H9 (cell line): ENCODE measurements at regions not wholly inside any gene's neighbourhood (a gene's known extent, or its start where the extent isn't known, plus 50 kb on each side); places are given as distances from the start of the nearest gene placed in this dataset.

Experiments used
- DNase-seq: peaks from one replicate; pipeline ENCODE4 v3.0.0-alpha.2; 2017
- H2AFZ ChIP-seq: one replicate; pipeline ENCODE4 v1.6.1; 2013; ENCODE audit warnings: mild to moderate bottlenecking, low read length, control low read depth, moderate library complexity
- H2AK5ac ChIP-seq: 2 replicates; pipeline ENCODE4 v1.6.1; 2013; ENCODE audit warnings: low read length, control low read depth, mixed read lengths; ENCODE audit not compliant: insufficient read length
- H2BK120ac ChIP-seq: one replicate; pipeline ENCODE4 v1.6.1; 2013; ENCODE audit warnings: low read depth, mild to moderate bottlenecking, low read length, control low read depth, inconsistent platforms; ENCODE audit not compliant: poor library complexity, severe bottlenecking
- H2BK12ac ChIP-seq: 2 replicates; pipeline ENCODE4 v1.6.1; 2013; ENCODE audit warnings: low read length, control low read depth, mixed read lengths, low read depth; ENCODE audit not compliant: insufficient read length
- H2BK15ac ChIP-seq: 2 replicates; pipeline ENCODE4 v1.6.1; 2013; ENCODE audit warnings: low read depth, low read length, control low read depth
- H2BK20ac ChIP-seq: one replicate; pipeline ENCODE4 v1.6.1; 2013; ENCODE audit warnings: low read depth, mild to moderate bottlenecking, low read length, control low read depth, inconsistent platforms; ENCODE audit not compliant: poor library complexity, severe bottlenecking
- H2BK5ac ChIP-seq: 2 replicates; pipeline ENCODE4 v1.6.1; 2013; ENCODE audit warnings: low read length, control low read depth, mixed read lengths; ENCODE audit not compliant: insufficient read length
- H3K14ac ChIP-seq: 2 replicates; pipeline ENCODE4 v1.6.1; 2013; ENCODE audit warnings: low read length, control low read depth; ENCODE audit not compliant: insufficient read depth
- H3K18ac ChIP-seq: 2 replicates; pipeline ENCODE4 v1.6.1; 2013; ENCODE audit warnings: low read depth, mild to moderate bottlenecking, mixed read lengths, low read length, control low read depth; ENCODE audit not compliant: insufficient read length
- H3K23ac ChIP-seq: 2 replicates; pipeline ENCODE4 v1.6.1; 2013; ENCODE audit warnings: low read length, control low read depth, mixed read lengths, low read depth; ENCODE audit not compliant: insufficient read length
- H3K23me2 ChIP-seq: 2 replicates; pipeline ENCODE4 v1.6.1; 2013; ENCODE audit warnings: low read depth, mild to moderate bottlenecking, mixed read lengths, low read length, control low read depth; ENCODE audit not compliant: insufficient read length, poor library complexity, severe bottlenecking
- H3K27ac ChIP-seq: 2 replicates; pipeline ENCODE4 v1.5.1; 2013; ENCODE audit warnings: low read length, control low read depth, mixed read lengths, low read depth; ENCODE audit not compliant: insufficient read length
- H3K27me3 ChIP-seq: 2 replicates; pipeline ENCODE4 v1.6.1; 2013; ENCODE audit warnings: low read length, control low read depth, inconsistent platforms; ENCODE audit not compliant: insufficient read depth
- H3K4ac ChIP-seq: 2 replicates; pipeline ENCODE4 v1.6.1; 2013; ENCODE audit warnings: low read depth, mild to moderate bottlenecking, control low read depth, inconsistent platforms, low read length, moderate library complexity
- H3K4me1 ChIP-seq: 2 replicates; pipeline ENCODE4 v1.6.1; 2013; ENCODE audit warnings: low read length, control low read depth, inconsistent platforms; ENCODE audit not compliant: insufficient read depth
- H3K4me2 ChIP-seq: 2 replicates; pipeline ENCODE4 v1.6.1; 2013; ENCODE audit warnings: low read length, control low read depth, mixed read lengths; ENCODE audit not compliant: insufficient read length, insufficient read depth
- H3K56ac ChIP-seq: 2 replicates; pipeline ENCODE4 v1.6.1; 2013; ENCODE audit warnings: low read depth, mild to moderate bottlenecking, mixed read lengths, low read length, control low read depth; ENCODE audit not compliant: insufficient read length
- H3K79me1 ChIP-seq: 2 replicates; pipeline ENCODE4 v1.6.1; 2013; ENCODE audit warnings: low read depth, mild to moderate bottlenecking, moderate library complexity, low read length, control low read depth, inconsistent platforms; ENCODE audit not compliant: insufficient read depth, poor library complexity, severe bottlenecking
- H3K79me2 ChIP-seq: 2 replicates; pipeline ENCODE4 v1.6.1; 2013; ENCODE audit warnings: low read length, control low read depth, inconsistent platforms; ENCODE audit not compliant: insufficient read depth
- H3K9ac ChIP-seq: 2 replicates; pipeline ENCODE4 v1.6.1; 2013; ENCODE audit warnings: low read length, control low read depth, mixed read lengths; ENCODE audit not compliant: insufficient read length; ENCODE audit errors: extremely low read depth
- H3K9me3 ChIP-seq: one replicate; pipeline ENCODE4 v1.6.1; 2013; ENCODE audit warnings: low read depth, low read length, inconsistent platforms; ENCODE audit not compliant: control insufficient read depth
- H3T11ph ChIP-seq: one replicate; pipeline ENCODE4 v1.6.1; 2013; ENCODE audit warnings: mild to moderate bottlenecking, low read length, control low read depth, inconsistent platforms
- H4K20me1 ChIP-seq: one replicate; pipeline ENCODE4 v1.6.1; 2013; ENCODE audit not compliant: control insufficient read depth, insufficient read length, insufficient read depth
- H4K5ac ChIP-seq: 2 replicates; pipeline ENCODE4 v1.6.1; 2013; ENCODE audit warnings: low read depth, mild to moderate bottlenecking, mixed read lengths, low read length, control low read depth; ENCODE audit not compliant: insufficient read length
- H4K8ac ChIP-seq: replicated peaks from 2 replicates; pipeline ENCODE4 v1.6.1; 2013; ENCODE audit warnings: low read length, control low read depth, mixed read lengths, low read depth; ENCODE audit not compliant: insufficient read length
- H4K91ac ChIP-seq: 2 replicates; pipeline ENCODE4 v1.6.1; 2013; ENCODE audit warnings: low read depth, mild to moderate bottlenecking, moderate library complexity, mixed read lengths, low read length, control low read depth; ENCODE audit not compliant: insufficient read length
- H3K27ac Mint-ChIP-seq, 3 experiments: 2 replicates in 2 of 3; 3 replicates in 1 of 3; pipeline ENCODE4 v1.8.0; 2020 to 2021; ENCODE audit warnings: mixed read lengths in 3 of 3, mild to moderate bottlenecking in 1 of 3, moderate library complexity in 1 of 3
- H3K27me3 Mint-ChIP-seq: 2 replicates; pipeline ENCODE4 v1.8.0; 2021; ENCODE audit warnings: low read depth, mild to moderate bottlenecking, moderate library complexity, mixed read lengths
- H3K36me3 Mint-ChIP-seq, 3 experiments: 2 replicates in 2 of 3; 3 replicates in 1 of 3; pipeline ENCODE4 v1.8.0; 2020 to 2021; ENCODE audit warnings: low read depth in 3 of 3, mixed read lengths in 3 of 3; ENCODE audit not compliant: insufficient read depth in 1 of 3
- H3K4me1 Mint-ChIP-seq, 2 experiments: 2 replicates each; pipeline ENCODE4 v1.8.0; 2020; ENCODE audit warnings: mixed read lengths in 2 of 2
- H3K4me3 Mint-ChIP-seq, 2 experiments: 2 replicates in 1 of 2; 3 replicates in 1 of 2; pipeline ENCODE4 v1.8.0; 2020 to 2021; ENCODE audit warnings: mild to moderate bottlenecking in 2 of 2, mixed read lengths in 2 of 2, moderate library complexity in 1 of 2
- H3K9me3 Mint-ChIP-seq, 2 experiments: 2 replicates in 1 of 2; 3 replicates in 1 of 2; pipeline ENCODE4 v1.8.0; 2020; ENCODE audit warnings: mild to moderate bottlenecking in 2 of 2, mixed read lengths in 2 of 2, moderate library complexity in 1 of 2
- WGBS: extraction: QIAGEN DNeasy Blood & Tissue Kit; methylation state at CpG from one replicate; pipeline ENCODE4 v1.1.7; 2013; ENCODE audit warnings: missing lambda C conversion rate, low lambda C conversion rate, mixed read lengths; ENCODE audit not compliant: insufficient read length; ENCODE audit errors: extremely low coverage; 5-methylcytosine and 5-hydroxymethylcytosine counted together
- TF ChIP-seq, protein P1 (sequence below): fragments of 200-600 bp; sonication (generic); conservative IDR thresholded peaks from 3 replicates; pipeline ENCODE4 v1.8.0; 2021; ENCODE audit warnings: antibody characterized with exemption, mild to moderate bottlenecking

- Histone ChIP-seq H3K56ac (no peak overlapping the region), H3K4ac (no peak overlapping the region), H3K79me1 (no peaks in the 10 kb centered on the region), H4K8ac (no peak overlapping the region), H2BK5ac (no peak overlapping the region), H3K4me2 (no peak overlapping the region), H4K20me1 (no peaks in the 10 kb centered on the region), H3K9ac (no peak overlapping the region), H2BK15ac (no peak overlapping the region), H3K23ac (no peak overlapping the region), H4K91ac (no peak overlapping the region), H3K9me3 (no peaks in the 10 kb centered on the region), H2AFZ (no peak overlapping the region), H2BK120ac (no peak overlapping the region), H2BK20ac (no peak overlapping the region), H3K27me3 (no peaks in the 10 kb centered on the region), H3K79me2 (no peaks in the 10 kb centered on the region), H3T11ph (no peak overlapping the region), H3K23me2 (no peaks in the 10 kb centered on the region), H4K5ac (no peak overlapping the region), H3K18ac (no peak overlapping the region), H2BK12ac (peak overlapping the region; percentile 62), H3K4me1 (no peaks in the 10 kb centered on the region), H3K27ac (no peak overlapping the region), H2AK5ac (no peak overlapping the region), H3K14ac (no peak overlapping the region)
- WGBS = no CpG with 5 or more reads among the region's 9 CpGs
- DNase-seq = no peak
- Mint-ChIP-seq H3K27me3 (no peaks in the 10 kb centered on the region), H3K9me3 (no peaks in the 10 kb centered on the region; a peak in 1 of 5 replicates), H3K36me3 (no peaks in the 10 kb centered on the region; a peak in 1 of 7 replicates), H3K27ac (no peak overlapping the region), H3K4me1 (no peaks in the 10 kb centered on the region), H3K4me3 (no peak overlapping the region)
- TF ChIP-seq, protein P1, sequence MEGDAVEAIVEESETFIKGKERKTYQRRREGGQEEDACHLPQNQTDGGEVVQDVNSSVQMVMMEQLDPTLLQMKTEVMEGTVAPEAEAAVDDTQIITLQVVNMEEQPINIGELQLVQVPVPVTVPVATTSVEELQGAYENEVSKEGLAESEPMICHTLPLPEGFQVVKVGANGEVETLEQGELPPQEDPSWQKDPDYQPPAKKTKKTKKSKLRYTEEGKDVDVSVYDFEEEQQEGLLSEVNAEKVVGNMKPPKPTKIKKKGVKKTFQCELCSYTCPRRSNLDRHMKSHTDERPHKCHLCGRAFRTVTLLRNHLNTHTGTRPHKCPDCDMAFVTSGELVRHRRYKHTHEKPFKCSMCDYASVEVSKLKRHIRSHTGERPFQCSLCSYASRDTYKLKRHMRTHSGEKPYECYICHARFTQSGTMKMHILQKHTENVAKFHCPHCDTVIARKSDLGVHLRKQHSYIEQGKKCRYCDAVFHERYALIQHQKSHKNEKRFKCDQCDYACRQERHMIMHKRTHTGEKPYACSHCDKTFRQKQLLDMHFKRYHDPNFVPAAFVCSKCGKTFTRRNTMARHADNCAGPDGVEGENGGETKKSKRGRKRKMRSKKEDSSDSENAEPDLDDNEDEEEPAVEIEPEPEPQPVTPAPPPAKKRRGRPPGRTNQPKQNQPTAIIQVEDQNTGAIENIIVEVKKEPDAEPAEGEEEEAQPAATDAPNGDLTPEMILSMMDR = no peak
These were observed 176.8 kb downstream of the LMO4 start for GRCh38 chr1:87505391-87505983.
